NCI-H146 (cell line): ENCODE measurements at regions not wholly inside any gene's neighbourhood (a gene's known extent, or its start where the extent isn't known, plus 50 kb on each side); places are given as distances from the start of the nearest gene placed in this dataset.

Experiments
- DNase-seq: peaks from one replicate; lab custom pipeline; 2025; lab: John Stamatoyannopoulos, UW

DNA sequence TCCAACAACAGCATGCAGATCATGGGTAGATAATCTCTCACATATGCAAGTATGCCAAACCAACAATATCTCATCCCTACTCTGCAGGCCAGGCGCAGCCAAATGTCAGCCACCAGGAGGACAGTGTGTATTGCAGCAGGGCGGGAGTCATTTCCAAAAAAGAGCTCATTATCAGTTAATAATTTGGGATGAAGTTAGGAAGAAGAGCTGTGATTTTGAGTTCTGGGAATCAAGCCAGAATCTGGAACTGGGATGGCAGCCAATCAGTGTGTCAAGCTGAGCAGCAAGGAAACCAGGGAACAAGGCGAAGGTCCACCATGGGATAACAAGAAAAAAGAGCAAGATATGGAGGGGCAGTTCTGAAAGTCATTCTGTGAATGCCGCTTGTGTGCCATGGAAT, 88.2 kb upstream of the CAMK2D start:
- DNase-seq = no peak

DNA sequence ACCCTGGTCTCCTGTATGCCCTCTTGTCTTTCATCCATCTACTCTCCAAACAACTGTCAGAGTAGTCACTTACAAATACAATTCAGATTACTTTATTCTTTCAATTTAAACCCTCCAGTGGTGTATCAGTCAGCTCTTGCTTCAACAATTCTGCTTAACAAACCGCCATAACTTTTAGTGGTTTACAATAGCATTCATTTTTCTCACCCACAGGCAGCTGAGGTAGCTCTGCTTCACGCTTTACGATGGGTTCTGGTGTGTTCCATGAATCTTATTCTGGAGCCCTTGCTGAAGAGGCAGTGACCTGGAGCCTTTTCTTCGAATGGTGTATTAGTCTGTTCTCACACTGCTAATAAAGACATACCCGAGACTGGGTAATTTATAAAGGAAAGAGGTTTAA, 86.2 kb upstream of the CAMK2D start:
- no peak for DNase-seq

DNA sequence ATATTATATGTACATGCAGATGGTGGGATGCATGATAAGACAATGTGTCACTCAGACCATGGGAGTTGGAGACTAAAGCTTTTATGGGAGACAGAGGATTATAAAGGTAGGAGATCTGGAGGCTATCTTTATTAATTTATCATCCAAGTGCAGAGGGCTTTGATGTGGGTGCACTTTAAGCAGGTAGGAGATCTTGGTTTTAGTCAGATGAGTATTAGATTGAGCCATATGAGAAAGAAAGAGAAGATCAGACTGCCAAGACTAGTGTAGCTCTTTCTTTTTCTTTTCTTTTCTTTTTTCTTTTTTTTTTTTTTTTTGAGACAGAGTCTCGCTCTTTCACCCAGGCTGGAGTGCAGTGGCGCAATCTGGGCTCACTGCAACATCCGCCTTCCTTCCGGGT, 84.9 kb upstream of the CAMK2D start:
- no peak for DNase-seq

- DNase-seq = no peak
Observed at GRCh38 chr4:113845138-113845537, 83.6 kb upstream of the CAMK2D start.

DNA sequence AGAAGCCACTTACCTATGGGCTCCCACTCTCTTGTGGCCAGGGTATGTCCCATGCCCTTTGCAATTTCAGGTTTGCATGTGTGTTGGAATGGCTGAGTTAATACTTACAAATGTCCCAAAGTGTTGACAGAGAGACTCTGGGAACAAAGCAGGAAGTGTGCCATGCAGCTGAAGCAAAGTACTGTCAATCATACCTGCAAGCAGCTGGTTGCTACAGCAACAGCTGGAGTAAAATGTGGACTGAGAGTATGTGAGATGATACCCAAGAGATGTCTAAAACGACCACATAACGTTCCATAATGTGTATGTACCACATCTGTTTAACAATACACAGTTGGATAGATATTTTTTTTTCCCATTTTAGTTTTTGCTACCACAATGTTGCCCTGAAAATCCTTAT, 82.8 kb upstream of the CAMK2D start:
- no peak for DNase-seq

DNA sequence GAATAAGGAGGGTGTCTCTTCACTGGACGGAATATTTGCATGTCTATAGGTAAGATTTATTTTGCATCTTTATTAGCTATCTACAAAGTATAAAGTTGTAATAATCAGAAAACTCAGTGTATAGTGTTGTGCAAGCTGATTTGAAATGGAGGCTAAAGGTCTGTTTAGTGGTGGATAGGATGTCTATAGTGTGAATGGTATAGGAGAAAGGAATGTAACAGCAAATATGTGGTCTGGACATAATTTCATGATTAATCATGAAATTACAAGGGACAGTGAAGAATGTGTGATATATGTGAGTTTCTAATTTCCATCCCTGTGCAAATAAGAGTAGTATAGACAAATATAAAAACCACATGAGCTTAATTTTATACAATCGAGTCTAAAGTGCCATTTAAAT, 79.3 kb upstream of the CAMK2D start:
- DNase-seq = no peak

DNA sequence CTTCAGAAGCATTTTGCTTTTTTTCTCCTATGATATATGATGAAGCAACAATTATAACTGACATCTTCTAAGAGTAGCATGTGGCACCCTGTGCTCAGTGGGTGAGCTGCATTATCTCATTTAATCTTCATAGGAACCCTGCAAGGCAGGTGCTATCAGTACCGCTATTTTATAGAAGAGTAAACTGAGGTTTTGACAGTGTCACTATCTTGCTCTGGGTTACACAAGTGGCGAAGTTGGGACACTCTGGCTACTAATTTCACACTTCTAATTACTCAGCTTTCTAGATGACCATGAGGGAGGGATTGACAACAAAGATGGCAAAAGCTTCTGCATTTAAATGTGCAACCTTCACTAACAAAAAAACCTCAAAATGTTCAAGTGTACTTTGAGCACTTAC, 76.9 kb upstream of the CAMK2D start:
- no peak for DNase-seq

- DNase-seq = peak; percentile 4
Observed at GRCh38 chr4:113837397-113837796, 75.9 kb upstream of the CAMK2D start.

GRCh38 chr4:113835005-113835404, 73.5 kb upstream of the CAMK2D start:
- DNase-seq = no peak

- DNase-seq = no peak
Observed at GRCh38 chr4:113834298-113834697, 72.8 kb upstream of the CAMK2D start.

GRCh38 chr4:113832803-113833202, 71.3 kb upstream of the CAMK2D start:
- DNase-seq = no peak

- DNase-seq = no peak
Observed at GRCh38 chr4:113831457-113831856, 69.9 kb upstream of the CAMK2D start.

DNA sequence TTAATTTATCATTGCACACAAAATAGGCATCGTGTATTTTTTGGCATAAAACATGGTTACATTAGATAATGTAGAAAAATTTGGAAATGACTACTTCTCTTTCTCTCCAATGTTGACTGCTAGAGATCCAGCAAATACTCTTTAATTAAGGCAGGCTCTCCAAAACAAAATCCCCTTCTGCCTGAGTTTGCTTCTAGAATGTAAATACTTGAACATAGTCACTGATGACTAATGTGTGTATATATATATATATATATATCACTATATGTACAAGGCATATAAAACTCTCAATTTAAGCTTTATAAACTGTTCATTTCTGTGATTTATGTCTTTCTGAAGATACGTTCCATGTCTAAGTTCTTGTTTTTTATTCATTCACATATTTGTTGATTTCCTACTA, 67.2 kb upstream of the CAMK2D start:
- DNase-seq = no peak

DNA sequence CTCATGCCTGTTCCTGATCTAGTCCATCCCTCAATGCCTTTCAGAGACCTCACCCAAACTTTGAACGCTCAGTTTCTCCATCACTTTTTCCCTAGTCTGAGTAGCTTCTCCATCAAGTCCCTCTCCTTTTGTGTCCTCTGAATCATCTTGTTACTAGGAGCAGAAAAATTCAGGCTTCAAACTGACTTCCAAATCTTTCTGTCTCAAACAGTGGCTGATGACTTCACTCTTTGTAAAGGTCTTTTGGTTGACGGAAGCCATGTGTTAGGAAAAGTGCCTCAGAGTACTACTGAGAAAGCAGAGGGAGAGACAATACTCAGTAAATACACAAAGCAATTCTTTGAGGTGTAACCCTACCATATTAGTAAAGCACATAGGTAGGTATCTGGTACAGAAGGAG, 65.7 kb upstream of the CAMK2D start:
- DNase-seq = no peak

GRCh38 chr4:113826421-113826820, 64.9 kb upstream of the CAMK2D start:
- no peak for DNase-seq

- no peak for DNase-seq
Observed at GRCh38 chr4:113825272-113825671, 63.7 kb upstream of the CAMK2D start.

- no peak for DNase-seq
Observed at GRCh38 chr4:113824396-113824795, 62.9 kb upstream of the CAMK2D start.

GRCh38 chr4:113823291-113823659, 61.7 kb upstream of the CAMK2D start:
- DNase-seq = no peak

GRCh38 chr4:113822555-113823290, 61.2 kb upstream of the CAMK2D start:
- DNase-seq = no peak

- no peak for DNase-seq
Observed at GRCh38 chr4:113821856-113822255, 60.3 kb upstream of the CAMK2D start.

DNA sequence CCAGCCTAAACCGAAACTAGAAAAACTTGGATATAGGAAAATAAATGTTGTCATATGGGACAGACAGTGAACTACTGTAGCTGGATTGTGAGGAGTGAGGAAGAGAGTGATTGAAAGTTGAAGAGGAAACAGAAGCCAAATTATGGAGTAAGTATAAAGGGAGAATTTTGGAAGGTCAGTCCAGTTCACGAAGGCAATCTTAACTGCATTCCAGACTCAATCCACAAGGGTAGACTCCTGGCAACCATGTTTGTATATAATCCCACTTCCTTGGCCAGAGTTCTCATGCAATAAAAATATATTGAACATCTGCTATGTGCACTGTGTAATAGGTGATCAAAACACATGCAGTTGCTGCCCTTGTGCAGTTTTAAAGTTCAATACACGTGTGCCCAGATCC, 58.6 kb upstream of the CAMK2D start:
- no peak for DNase-seq

- no peak for DNase-seq
Observed at GRCh38 chr4:113815826-113816225, 54.3 kb upstream of the CAMK2D start.

- DNase-seq = no peak
Observed at GRCh38 chr4:113811359-113811758, 49.8 kb upstream of the CAMK2D start.
